GM19238 (cell line): ENCODE measurements at regions not wholly inside any gene's neighbourhood (a gene's known extent, or its start where the extent isn't known, plus 50 kb on each side); places are given as distances from the start of the nearest gene placed in this dataset.
"Not testable (repeated sequence)": the region's sequence is repeated elsewhere in the genome, so short reads cannot be mapped to it uniquely, and the experiment has no call there.

ENCODE experiments used
- DNase-seq: peaks from one replicate; pipeline ENCODE4 v3.0.0; 2011; ENCODE audit warnings: low spot score; ENCODE audit not compliant: insufficient read length

- DNase-seq: not testable (repeated sequence)
Measured at GRCh38 chr21:13826511-13826910, 216.9 kb downstream of the POTED start.

GRCh38 chr21:13825218-13825778, 215.7 kb downstream of the POTED start:
- DNase-seq: not testable (repeated sequence)

- DNase-seq: not testable (repeated sequence)
Measured at GRCh38 chr21:13820286-13820685, 210.7 kb downstream of the POTED start.

- not testable (repeated sequence) for DNase-seq
Measured at GRCh38 chr21:13812191-13812590, 202.6 kb downstream of the POTED start.

GRCh38 chr21:13810559-13810958, 201.0 kb downstream of the POTED start:
- DNase-seq: not testable (repeated sequence)

GRCh38 chr21:13806444-13806843, 196.9 kb downstream of the POTED start:
- not testable (repeated sequence) for DNase-seq

GRCh38 chr21:13802757-13803156, 193.2 kb downstream of the POTED start:
- not testable (repeated sequence) for DNase-seq
